SK-N-SH (cell line): ENCODE measurements at regions not wholly inside any gene's neighbourhood (a gene's known extent, or its start where the extent isn't known, plus 50 kb on each side); places are given as distances from the start of the nearest gene placed in this dataset.

Experiments
- CTCF ChIA-PET: fragments of 300-600, 350-600 bp; formaldehyde crosslinking; extraction: SDS; loops from one replicate; lab custom pipeline; 2021; lab: Yijun Ruan, JAX
- POLR2A ChIA-PET: fragments of 350-600 bp; sonication (Branson Sonifier 250); formaldehyde crosslinking; extraction: SDS; loops from one replicate; lab custom pipeline; 2020; ENCODE audit warnings: antibody characterized with exemption, inconsistent platforms; lab: Yijun Ruan, JAX
- DNase-seq: peaks from one replicate; pipeline ENCODE4 v3.0.0; 2012
- H2AFZ ChIP-seq: fragments of 200-600 bp; sonication (generic); 2 replicates; pipeline ENCODE4 v1.8.1; 2016; ENCODE audit warnings: antibody characterized with exemption, mild to moderate bottlenecking, low read depth
- H3F3A ChIP-seq: fragments of 200-600 bp; sonication (generic); replicated peaks from 2 replicates; pipeline ENCODE3; 2016; ENCODE audit warnings: antibody characterized with exemption, mild to moderate bottlenecking; ENCODE audit not compliant: insufficient read depth
- H3K27ac ChIP-seq, 2 experiments: fragments of 200-500 bp in 1 of 2; fragments of 200-600 bp in 1 of 2; sonication (Bioruptor generic) in 1 of 2; sonication (generic), shearing (Covaris generic) in 1 of 2; 2 replicates each; pipeline versions ENCODE4 v1.5.1 to v1.6.1; 2014 to 2016; ENCODE audit warnings: low read depth in 2 of 2, inconsistent platforms in 1 of 2, low read length in 1 of 2, mild to moderate bottlenecking in 1 of 2, mixed read lengths in 1 of 2
- H3K27me3 ChIP-seq: fragments of 200-600 bp; sonication (generic), shearing (Covaris generic); 2 replicates; pipeline ENCODE4 v1.6.1; 2016; ENCODE audit warnings: mixed run types; ENCODE audit not compliant: insufficient read depth
- H3K36me3 ChIP-seq, 2 experiments: fragments of 200-500 bp in 1 of 2; fragments of 200-600 bp in 1 of 2; sonication (Bioruptor generic) in 1 of 2; sonication (generic) in 1 of 2; replicated peaks in 1 of 2; 2 replicates each; pipeline versions ENCODE3 to v1.5.1; 2014 to 2016; ENCODE audit warnings: low read length in 1 of 2, mild to moderate bottlenecking in 1 of 2; ENCODE audit not compliant: insufficient read depth in 2 of 2, control insufficient read depth in 1 of 2
- H3K4me1 ChIP-seq, 2 experiments: fragments of 200-500 bp in 1 of 2; fragments of 200-600 bp in 1 of 2; sonication (Bioruptor generic) in 1 of 2; sonication (generic), shearing (Covaris generic) in 1 of 2; 2 replicates each; pipeline versions ENCODE4 v1.5.1 to v1.6.1; 2014 to 2016; ENCODE audit warnings: low read depth in 1 of 2, low read length in 1 of 2, mixed run types in 1 of 2; ENCODE audit not compliant: insufficient read depth in 2 of 2, control insufficient read depth in 1 of 2
- H3K4me2 ChIP-seq: fragments of 200-600 bp; sonication (generic), shearing (Covaris generic); 2 replicates; pipeline ENCODE4 v1.6.1; 2017; ENCODE audit warnings: mixed run types
- H3K4me3 ChIP-seq, 2 experiments: fragments of 200-500 bp in 1 of 2; fragments of 200-600 bp in 1 of 2; sonication (Bioruptor generic) in 1 of 2; sonication (generic), shearing (Covaris generic) in 1 of 2; 2 replicates each; pipeline versions ENCODE4 v1.5.1 to v1.8.1; 2014 to 2016; ENCODE audit warnings: low read depth in 2 of 2, inconsistent platforms in 1 of 2, low read length in 1 of 2, mild to moderate bottlenecking in 1 of 2, mixed read lengths in 1 of 2, moderate library complexity in 1 of 2
- H3K79me2 ChIP-seq: fragments of 200-600 bp; sonication (generic); 2 replicates; pipeline ENCODE4 v1.8.1; 2017; ENCODE audit warnings: mild to moderate bottlenecking; ENCODE audit not compliant: insufficient read depth
- H3K9ac ChIP-seq: fragments of 200-600 bp; sonication (generic); 2 replicates; pipeline ENCODE4 v1.6.1; 2017; ENCODE audit warnings: mixed run types
- H3K9me2 ChIP-seq: fragments of 200-600 bp; sonication (generic); 2 replicates; pipeline ENCODE4 v1.6.1; 2017; ENCODE audit warnings: mixed run types
- H3K9me3 ChIP-seq: fragments of 200-600 bp; sonication (generic); 2 replicates; pipeline ENCODE4 v1.6.1; 2017; ENCODE audit warnings: mixed run types, mild to moderate bottlenecking, moderate library complexity
- H4K20me1 ChIP-seq: fragments of 200-600 bp; sonication (generic); 2 replicates; pipeline ENCODE4 v1.6.1; 2017; ENCODE audit warnings: mild to moderate bottlenecking, mixed run types; ENCODE audit not compliant: insufficient read depth
- CHD2 ChIP-seq: fragments of 150-350 bp; IDR thresholded peaks from 2 replicates; pipeline ENCODE4 v1.6.1; 2018; ENCODE audit warnings: low read length; ENCODE audit not compliant: partially characterized antibody
- EP300 ChIP-seq, 2 experiments: IDR thresholded peaks; 2 replicates each; pipeline versions ENCODE4 v1.4.0 to v1.6.1; 2012; ENCODE audit warnings: borderline replicate concordance in 1 of 2, low read depth in 1 of 2, low read length in 1 of 2
- FOSL2 ChIP-seq: IDR thresholded peaks from 2 replicates; pipeline ENCODE4 v1.4.0; 2012; ENCODE audit warnings: low read depth, mild to moderate bottlenecking, moderate library complexity, borderline replicate concordance
- FOXJ3 ChIP-seq: sonication (generic); formaldehyde crosslinking; IDR thresholded peaks from 2 replicates; pipeline ENCODE4 v1.5.1; 2020; ENCODE audit warnings: mild to moderate bottlenecking, missing genetic modification reagents
- GABPA ChIP-seq: IDR thresholded peaks from 2 replicates; pipeline ENCODE4 v1.4.0; 2012; ENCODE audit warnings: low read depth, mild to moderate bottlenecking
- GATA2 ChIP-seq: sonication (generic); formaldehyde crosslinking; IDR thresholded peaks from 2 replicates; pipeline ENCODE4 v1.5.0; 2020; ENCODE audit warnings: mild to moderate bottlenecking, missing genetic modification reagents
- JUND ChIP-seq: IDR thresholded peaks from 2 replicates; pipeline ENCODE4 v1.4.0; 2012
- MXI1 ChIP-seq: IDR thresholded peaks from 2 replicates; pipeline ENCODE4 v1.6.1; 2012; ENCODE audit warnings: mild to moderate bottlenecking, low read depth, low read length, improper control_type of control experiment
- NFIC ChIP-seq: IDR thresholded peaks from 2 replicates; pipeline ENCODE4 v1.4.0; 2012; ENCODE audit warnings: borderline replicate concordance
- TCF12 ChIP-seq: IDR thresholded peaks from 2 replicates; pipeline ENCODE4 v1.4.0; 2012
- WGBS: methylation state at CpG from one replicate; pipeline ENCODE4 v1.1.6; 2017; ENCODE audit warnings: low lambda C conversion rate; 5-methylcytosine and 5-hydroxymethylcytosine counted together
- TF ChIP-seq, protein P1 (sequence below): IDR thresholded peaks from 2 replicates; pipeline ENCODE4 v1.4.0; 2012; ENCODE audit warnings: low read depth
- TF ChIP-seq, protein P2 (sequence below): fragments of 150-350 bp; IDR thresholded peaks from 2 replicates; pipeline ENCODE4 v1.6.1; 2017; ENCODE audit warnings: antibody characterized with exemption, low read length, low read depth, borderline replicate concordance
- TF ChIP-seq, protein P3 (sequence below): fragments of 200-600 bp; sonication (generic); IDR thresholded peaks from 2 replicates; pipeline ENCODE4 v1.6.1; 2017; ENCODE audit warnings: antibody characterized with exemption, mild to moderate bottlenecking, moderate library complexity
- TF ChIP-seq, protein P4 (sequence below): fragments of 150-350 bp; IDR thresholded peaks from 2 replicates; pipeline ENCODE4 v1.6.1; 2016; ENCODE audit warnings: mild to moderate bottlenecking, low read depth, low read length
- TF ChIP-seq, protein P5 (sequence below): IDR thresholded peaks from 2 replicates; pipeline ENCODE4 v1.4.0; 2012; ENCODE audit warnings: low read depth, borderline replicate concordance
- TF ChIP-seq, protein P6 (sequence below): IDR thresholded peaks from 2 replicates; pipeline ENCODE4; 2012

DNA sequence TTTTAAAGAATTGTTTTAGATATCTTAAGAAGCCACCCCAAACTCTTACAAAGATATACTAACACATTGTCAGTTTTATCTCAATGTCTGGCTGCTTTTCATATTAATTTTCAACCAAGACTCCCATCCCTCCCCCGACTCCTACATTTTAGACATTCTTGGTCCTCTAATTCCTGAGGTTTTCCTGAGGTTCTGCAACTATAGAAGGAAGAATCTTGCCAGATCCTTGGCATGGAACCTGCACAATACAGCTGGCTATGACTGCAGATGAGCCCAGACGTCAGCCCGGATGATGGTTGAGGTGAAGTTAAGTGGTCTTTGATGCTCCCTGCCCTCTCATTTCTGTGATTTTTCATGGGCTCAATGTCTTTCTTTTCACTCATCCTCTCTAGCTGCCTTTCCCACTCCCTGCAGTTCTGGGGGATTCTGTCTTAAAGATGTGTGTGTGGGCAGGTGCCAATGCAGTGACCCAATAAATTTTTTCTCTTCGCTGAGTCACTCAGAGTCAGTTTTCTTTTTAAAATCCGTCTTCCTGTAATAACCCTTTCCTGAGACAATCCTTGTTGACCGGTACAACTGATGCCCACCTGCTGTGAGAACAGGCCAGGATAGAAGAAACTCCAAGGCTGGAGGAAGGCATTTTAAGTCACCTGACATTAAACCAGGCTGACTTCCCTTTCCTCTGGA is 237.8 kb upstream of the GAS1 start:
- Histone ChIP-seq H3K27ac (peak overlapping the region in 1 of 2 experiments; percentile 53; a peak in 1 of 4 replicates), H2AFZ (no peak overlapping the region)
- POLR2A ChIA-PET: no interaction called here

DNA sequence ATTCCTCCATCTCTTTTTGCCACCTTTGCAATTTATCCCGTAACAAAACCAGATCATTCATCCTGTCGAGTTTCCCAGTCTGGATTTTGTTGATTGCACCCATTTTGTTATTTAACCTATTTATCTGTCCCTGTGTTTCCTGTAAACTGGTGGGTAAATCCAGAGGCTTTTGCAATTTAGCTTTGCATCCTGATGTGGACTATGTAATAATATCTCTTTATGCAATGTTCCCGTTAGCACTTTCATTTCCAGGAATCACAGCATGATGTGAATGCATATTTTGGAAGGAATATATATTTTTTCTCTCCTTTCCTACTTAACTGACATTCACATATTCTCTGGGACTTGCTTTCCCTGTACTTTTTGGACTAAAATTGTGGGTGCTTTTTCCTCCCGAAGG is 240.3 kb upstream of the GAS1 start:
- ChIA-PET POLR2A (no interaction called here), CTCF (no interaction called here)
- 62% methylated on average over 4 of the region's 4 CpGs for WGBS
- Histone ChIP-seq H3K4me3 (no peak overlapping the region), H3F3A (no peaks in the 10 kb centered on the region), H3K27me3 (no peaks in the 10 kb centered on the region), H4K20me1 (no peaks in the 10 kb centered on the region), H3K79me2 (no peaks in the 10 kb centered on the region), H3K4me2 (no peak overlapping the region), H3K9me3 (0 out of 2 replicates have a peak, but pooled peaks cover 4% of the 10 kb centered on the region), H3K27ac (no peak overlapping the region; a peak in 2 of 4 replicates), H3K36me3 (no peaks in the 10 kb centered on the region), H3K4me1 (peaks cover 0 to 8% of the 10 kb centered on the region in 2 experiments; a peak in 2 of 4 replicates), H3K9ac (no peak overlapping the region), H2AFZ (no peak overlapping the region), H3K9me2 (no peaks in the 10 kb centered on the region)
- DNase-seq: no peak
- TF ChIP-seq GABPA: no peak
- TF ChIP-seq, protein P1, sequence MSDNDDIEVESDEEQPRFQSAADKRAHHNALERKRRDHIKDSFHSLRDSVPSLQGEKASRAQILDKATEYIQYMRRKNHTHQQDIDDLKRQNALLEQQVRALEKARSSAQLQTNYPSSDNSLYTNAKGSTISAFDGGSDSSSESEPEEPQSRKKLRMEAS: no peak
- TF ChIP-seq GATA2: no peak
- TF ChIP-seq, protein P2, sequence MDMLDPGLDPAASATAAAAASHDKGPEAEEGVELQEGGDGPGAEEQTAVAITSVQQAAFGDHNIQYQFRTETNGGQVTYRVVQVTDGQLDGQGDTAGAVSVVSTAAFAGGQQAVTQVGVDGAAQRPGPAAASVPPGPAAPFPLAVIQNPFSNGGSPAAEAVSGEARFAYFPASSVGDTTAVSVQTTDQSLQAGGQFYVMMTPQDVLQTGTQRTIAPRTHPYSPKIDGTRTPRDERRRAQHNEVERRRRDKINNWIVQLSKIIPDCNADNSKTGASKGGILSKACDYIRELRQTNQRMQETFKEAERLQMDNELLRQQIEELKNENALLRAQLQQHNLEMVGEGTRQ: no peak
- TF ChIP-seq, protein P3, sequence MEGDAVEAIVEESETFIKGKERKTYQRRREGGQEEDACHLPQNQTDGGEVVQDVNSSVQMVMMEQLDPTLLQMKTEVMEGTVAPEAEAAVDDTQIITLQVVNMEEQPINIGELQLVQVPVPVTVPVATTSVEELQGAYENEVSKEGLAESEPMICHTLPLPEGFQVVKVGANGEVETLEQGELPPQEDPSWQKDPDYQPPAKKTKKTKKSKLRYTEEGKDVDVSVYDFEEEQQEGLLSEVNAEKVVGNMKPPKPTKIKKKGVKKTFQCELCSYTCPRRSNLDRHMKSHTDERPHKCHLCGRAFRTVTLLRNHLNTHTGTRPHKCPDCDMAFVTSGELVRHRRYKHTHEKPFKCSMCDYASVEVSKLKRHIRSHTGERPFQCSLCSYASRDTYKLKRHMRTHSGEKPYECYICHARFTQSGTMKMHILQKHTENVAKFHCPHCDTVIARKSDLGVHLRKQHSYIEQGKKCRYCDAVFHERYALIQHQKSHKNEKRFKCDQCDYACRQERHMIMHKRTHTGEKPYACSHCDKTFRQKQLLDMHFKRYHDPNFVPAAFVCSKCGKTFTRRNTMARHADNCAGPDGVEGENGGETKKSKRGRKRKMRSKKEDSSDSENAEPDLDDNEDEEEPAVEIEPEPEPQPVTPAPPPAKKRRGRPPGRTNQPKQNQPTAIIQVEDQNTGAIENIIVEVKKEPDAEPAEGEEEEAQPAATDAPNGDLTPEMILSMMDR: no peak
- no peak for TF ChIP-seq JUND
- no peak for TF ChIP-seq FOXJ3 (CRISPR knock-in tag)
- no peak for TF ChIP-seq EP300 (IDR thresholded peaks at IDR 0.05; ENCODE audit: borderline replicate concordance in 1 of 2, low read depth in 1 of 2, low read length in 1 of 2)
- TF ChIP-seq, protein P4, sequence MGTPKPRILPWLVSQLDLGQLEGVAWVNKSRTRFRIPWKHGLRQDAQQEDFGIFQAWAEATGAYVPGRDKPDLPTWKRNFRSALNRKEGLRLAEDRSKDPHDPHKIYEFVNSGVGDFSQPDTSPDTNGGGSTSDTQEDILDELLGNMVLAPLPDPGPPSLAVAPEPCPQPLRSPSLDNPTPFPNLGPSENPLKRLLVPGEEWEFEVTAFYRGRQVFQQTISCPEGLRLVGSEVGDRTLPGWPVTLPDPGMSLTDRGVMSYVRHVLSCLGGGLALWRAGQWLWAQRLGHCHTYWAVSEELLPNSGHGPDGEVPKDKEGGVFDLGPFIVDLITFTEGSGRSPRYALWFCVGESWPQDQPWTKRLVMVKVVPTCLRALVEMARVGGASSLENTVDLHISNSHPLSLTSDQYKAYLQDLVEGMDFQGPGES: no peak
- TF ChIP-seq TCF12: no peak
- TF ChIP-seq, protein P5, sequence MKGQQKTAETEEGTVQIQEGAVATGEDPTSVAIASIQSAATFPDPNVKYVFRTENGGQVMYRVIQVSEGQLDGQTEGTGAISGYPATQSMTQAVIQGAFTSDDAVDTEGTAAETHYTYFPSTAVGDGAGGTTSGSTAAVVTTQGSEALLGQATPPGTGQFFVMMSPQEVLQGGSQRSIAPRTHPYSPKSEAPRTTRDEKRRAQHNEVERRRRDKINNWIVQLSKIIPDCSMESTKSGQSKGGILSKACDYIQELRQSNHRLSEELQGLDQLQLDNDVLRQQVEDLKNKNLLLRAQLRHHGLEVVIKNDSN: no peak
- TF ChIP-seq, protein P6, sequence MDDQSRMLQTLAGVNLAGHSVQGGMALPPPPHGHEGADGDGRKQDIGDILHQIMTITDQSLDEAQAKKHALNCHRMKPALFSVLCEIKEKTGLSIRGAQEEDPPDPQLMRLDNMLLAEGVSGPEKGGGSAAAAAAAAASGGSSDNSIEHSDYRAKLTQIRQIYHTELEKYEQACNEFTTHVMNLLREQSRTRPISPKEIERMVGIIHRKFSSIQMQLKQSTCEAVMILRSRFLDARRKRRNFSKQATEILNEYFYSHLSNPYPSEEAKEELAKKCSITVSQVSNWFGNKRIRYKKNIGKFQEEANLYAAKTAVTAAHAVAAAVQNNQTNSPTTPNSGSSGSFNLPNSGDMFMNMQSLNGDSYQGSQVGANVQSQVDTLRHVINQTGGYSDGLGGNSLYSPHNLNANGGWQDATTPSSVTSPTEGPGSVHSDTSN: no peak

More for the DNA sequence above, 237.8 kb upstream of the GAS1 start:
- H3F3A ChIP-seq: no peaks in the 10 kb centered on the region
- peaks cover 3 to 6% of the 10 kb centered on the region in 2 experiments; a peak in 3 of 4 replicates for H3K4me1 ChIP-seq
- H3K9me2 ChIP-seq: no peaks in the 10 kb centered on the region
- CTCF ChIA-PET: no interaction called here
- no peak overlapping the region for H3K4me3 ChIP-seq
- 60% methylated on average over 6 of the region's 6 CpGs for WGBS
- peaks cover 0 to 4% of the 10 kb centered on the region in 2 experiments for H3K36me3 ChIP-seq
- TF ChIP-seq EP300 (IDR thresholded peaks at IDR 0.05; ENCODE audit: borderline replicate concordance in 1 of 2, low read depth in 1 of 2, low read length in 1 of 2) (peak in 1 of 2 experiments; percentile 30; a peak in 1 of 4 replicates), NFIC (peak; percentile 43; the same call in 1 of the 2 replicates), CHD2 (no peak), MXI1 (no peak), FOSL2 (peak; percentile 6; the same call in 1 of the 2 replicates), TCF12 (peak; percentile 52; the same call in 1 of the 2 replicates)
- TF ChIP-seq, protein P6: 0 out of 2 replicates have a peak, but pooled peaks have one; percentile 2
- no peaks in the 10 kb centered on the region for H4K20me1 ChIP-seq
- H3K79me2 ChIP-seq: no peaks in the 10 kb centered on the region
- H3K9ac ChIP-seq: no peak overlapping the region
- no peak for DNase-seq
- H3K27me3 ChIP-seq: no peaks in the 10 kb centered on the region
- H3K4me2 ChIP-seq: peak overlapping the region; percentile 13; the same call in 1 of the 2 replicates
- 0 out of 2 replicates have a peak, but pooled peaks cover 7% of the 10 kb centered on the region for H3K9me3 ChIP-seq
